ENCODE measurements at regions not wholly inside any gene's neighbourhood (a gene's known extent, or its start where the extent isn't known, plus 50 kb on each side); places are given as distances from the start of the nearest gene placed in this dataset.
A peak's percentile ranks its signal among the peaks of the same experiment; 100 is the strongest.
"Not testable (repeated sequence)": the region's sequence is repeated elsewhere in the genome, so short reads cannot be mapped to it uniquely, and the experiment has no call there.

DNA sequence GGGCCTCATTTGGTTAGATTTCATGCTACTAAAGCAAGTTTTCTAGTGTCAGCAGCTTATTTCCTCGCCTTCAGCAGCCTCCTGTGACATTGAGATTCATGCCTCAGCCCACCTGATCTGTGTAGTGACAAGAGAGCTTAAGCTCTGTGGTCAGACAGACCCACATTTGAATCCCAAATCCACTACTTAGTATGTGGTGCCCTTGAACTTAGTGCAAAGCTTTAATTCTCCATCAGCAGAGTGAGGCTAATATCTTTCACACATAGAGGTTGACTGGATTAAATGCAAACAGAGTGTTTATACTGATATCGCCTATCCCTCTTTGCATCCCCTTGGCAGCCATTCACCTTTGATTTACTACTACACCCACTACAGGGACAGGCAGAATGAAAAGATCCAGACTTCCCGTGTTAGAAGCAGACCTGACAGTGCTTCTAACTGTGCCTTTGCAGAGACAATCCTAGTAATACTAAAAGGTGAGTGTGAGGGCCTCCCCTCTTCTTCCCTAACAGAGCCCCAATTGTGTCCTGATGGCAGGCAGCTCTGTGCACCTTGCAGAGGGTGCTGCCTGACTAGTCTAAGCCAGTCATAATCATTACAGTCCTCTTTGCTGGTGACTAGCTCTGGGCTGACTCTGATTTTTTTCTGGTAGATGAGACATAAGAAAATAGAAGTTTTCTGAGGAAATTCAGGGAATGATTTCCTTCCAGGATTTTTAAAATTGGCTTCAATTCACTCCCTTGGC, 264.0 kb downstream of the CTH start:
- no peak for DNase-seq

DNA sequence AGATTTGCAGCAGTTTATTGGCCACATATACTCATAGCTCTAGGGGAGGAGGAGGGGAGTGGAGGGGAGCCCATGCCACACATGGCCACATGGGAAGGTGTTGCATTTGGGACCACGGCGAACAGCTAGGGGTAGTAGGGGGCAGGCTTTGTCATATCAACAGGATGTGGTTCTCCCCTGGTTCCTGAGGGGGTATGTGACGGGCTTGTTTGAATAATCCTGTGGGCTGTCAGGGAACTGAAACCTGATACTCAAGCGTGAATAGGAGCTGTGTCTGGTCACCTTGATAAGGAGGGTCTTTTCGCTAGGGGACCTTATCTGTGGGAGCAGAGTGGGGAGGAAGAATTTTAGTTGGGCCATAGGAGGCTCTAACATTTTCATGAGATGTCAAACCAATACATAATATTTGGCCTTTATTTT, 264.7 kb downstream of the CTH start:
- DNase-seq, result no peak

DNA sequence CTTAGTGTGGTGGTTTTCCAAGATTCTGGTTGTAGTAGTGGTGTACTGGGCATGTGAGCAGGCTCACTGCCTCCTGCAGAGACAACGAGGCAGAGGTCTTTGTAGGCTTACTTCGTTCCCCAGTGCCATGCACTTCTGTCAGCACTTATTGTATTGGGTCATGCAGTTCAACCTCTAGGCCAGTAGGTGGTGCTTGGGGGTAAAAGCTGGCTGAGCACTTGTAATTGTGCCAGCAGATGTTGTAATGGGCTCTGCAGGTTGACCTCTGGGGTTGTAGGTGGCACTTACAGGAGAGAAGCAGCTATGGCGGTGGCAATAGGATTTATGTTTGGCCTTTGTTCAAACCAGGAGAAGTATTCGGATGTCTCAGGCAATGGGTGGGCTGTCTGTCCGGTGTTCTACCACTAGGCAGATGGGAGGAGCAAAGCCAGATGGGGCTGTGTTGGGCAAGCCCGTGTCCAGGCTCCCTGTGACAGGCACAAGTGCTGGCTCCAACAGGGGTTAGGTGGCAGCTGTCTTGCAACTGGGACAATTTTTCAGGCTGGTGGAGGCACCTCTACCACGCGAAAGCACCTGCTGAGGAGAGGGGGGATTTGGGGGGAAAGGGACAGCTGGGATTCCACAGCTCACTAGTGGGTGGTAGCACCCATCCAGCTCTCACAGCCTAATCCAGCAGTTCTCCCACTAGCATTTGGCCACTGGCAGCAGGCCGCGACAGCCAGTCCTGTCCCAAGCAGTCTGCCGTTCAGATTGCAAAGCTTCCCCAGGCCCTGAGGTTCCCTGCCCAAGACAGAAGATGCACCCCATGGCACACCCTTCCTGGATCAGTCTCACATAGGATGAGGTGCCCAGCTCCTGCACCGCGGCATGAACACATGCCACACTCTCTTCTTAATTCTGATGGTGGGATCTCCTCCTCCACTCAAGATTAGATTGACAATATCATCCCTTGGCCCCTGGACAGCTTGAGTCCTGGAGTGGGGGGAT, 274.5 kb downstream of the CTH start:
- DNase-seq, result peak in 1 of 4 experiments; percentile 4

DNA sequence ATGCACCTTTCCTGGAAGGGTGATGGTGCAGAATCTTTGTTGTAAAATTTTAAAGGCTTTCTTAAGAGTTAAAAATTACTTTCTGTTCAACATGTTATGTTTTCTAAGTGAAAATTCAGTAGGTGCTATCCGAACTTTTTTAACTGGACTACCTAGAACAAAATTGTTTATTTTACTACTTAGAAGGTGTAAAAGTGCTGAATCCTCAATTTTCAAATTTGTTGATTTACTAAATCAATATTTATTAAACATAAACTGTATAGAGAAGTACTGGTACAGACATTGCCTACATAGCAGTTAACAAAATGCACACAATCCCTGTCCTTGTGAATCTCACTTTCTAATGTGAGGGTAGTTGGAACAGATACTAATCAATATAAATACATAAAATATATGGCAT, 277.5 kb downstream of the CTH start:
- no peak for DNase-seq

DNA sequence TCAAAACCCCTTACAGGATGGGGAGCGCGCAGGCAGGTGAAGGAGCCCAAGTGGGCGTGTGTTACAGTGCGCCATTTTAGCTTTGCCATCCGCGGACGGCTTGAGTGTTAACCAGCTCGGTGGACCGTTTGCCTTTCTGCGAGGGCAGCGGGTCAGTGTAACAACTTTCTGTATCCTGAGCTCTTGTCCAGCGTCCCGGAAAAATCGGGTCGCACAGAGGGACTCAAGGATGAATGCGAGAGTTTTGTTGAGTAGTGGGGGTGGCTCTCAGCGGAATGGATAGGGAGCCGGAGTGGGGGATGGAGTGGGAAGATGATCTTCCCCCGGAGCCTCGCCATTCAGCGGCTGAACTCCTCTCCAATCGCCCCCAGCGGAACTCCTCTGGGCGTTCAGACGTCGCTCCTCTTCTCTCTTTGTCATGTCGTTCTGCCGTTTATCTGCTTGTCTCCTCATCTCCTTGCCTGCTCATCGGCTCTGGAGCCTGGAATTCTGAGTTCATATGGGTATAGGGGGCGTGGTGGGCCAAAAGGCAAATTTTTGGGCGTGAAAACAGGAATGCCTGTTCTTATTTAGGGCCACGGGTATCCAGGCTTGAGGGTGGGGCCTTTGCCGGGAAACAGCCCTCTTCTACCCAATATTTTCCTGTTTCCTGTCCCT, 295.4 kb downstream of the CTH start:
- DNase-seq, result no peak

DNA sequence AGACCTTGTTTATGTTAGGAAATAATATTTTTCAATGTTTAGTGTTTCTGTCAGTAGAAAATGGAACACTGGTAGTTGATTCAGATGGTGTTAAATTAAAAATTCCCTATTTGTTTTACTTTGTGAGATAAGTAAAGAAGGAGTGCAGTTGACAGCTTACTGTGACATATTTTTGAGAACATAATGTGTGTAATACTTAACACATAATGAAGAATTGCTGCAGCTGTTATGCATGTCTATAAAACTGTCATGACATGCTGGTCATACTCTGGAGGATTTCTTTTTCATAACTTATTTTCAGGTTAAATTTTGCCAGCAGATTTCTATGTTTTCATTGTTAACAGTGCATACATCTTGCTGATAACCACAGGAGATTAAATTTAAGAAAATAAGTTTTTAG, 296.1 kb downstream of the CTH start:
- DNase-seq, result no peak

DNA sequence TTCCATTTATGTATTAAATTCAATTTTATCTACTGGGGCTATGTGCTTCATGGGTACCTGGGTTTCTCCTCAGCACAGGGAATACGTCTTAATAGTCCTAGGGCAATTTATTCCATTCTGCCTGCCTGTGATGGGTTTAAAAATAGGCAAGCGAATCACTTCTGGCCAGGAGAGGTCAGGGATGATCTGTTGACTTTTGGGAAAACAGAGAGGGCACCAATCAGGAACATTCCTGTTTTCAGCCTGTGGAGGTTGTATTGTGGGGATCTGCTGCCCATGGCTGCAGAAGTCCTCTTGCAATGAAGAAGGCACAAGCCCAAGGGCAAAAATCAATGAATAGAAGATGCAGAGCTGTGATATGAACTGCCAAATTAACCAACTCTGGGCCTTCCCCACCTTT, 303.1 kb downstream of the CTH start:
- no peak for DNase-seq

DNA sequence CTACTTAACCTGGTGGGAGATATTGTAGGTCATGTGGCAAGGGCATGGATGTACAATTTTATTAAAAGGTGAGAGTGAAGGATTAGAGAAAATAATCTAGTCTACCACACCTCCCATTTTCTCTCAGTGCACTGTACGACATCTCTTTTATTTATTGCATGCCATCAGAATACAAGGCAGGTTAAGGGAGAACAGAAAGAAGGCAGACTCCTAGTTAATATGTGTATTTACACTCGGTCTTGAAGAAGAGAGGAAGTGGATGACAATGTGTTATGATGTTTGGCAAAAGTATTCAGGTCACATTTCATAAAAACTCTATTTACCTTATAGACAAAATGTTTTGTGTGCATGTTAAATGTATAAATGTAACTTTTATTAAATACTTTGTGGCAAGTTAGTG, 306.1 kb downstream of the CTH start:
- DNase-seq, result no peak

DNA sequence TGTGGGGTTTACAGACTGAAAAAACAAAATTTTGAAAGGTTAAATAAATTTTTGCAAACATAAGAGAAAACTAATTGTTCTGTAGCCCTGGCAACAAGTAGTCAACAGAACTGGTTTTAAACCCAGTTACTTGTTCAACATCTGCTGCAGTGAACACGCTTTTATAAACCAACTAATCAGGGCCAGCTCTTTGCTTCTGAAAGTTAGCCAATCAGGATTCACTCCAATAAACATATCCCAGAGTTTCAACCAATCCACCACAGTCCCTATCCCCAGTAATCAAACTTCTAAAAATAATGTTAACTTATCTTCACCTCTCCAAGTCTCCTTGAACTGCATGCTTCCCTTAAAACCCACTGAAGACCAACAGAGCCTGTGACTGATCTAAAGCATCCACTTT, 306.6 kb downstream of the CTH start:
- no peak for DNase-seq

DNA sequence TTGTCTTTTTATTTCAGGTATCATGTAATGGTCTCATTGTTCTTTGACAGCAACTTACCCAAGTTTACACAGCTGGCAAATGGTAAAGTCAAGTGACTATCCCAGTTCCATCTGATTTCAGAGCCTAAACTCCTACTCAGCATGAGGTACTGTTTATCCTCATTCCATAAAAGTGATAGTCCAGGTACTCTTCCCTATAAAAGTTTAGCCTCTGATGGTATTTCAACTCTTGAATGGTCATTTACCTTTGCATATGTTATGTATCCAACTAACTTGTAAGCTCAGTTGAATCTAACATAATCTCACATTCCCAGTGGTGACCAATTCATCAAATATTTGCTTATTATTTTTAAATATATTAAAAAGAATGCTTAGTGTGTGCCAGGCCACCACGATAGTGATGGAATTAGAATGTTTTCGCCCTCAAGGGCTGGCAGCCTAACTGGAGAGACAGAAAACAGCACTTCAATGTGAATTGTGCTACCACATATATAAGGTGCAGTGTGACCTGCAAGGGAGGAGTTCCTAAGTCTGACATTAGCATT, 307.1 kb downstream of the CTH start:
- no peak for DNase-seq

DNA sequence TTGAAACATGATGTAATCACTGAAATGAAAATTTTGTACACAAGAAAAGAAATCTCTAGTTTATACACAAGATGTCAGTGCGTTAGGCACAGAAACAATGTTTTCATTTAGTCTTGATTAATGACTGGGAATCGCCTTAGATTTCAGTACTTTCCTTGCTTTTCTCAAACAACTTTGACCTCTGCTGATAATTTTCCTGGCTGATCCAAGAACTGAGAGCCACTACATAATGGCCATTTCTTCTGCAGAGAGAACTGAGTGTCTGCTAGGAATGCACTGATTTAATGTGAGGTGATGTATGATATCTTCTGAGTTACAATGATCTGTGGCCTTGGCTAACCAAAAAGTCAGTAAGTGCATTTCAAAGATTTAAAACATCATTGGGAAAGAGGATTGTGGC, 308.1 kb downstream of the CTH start:
- no peak for DNase-seq

DNA sequence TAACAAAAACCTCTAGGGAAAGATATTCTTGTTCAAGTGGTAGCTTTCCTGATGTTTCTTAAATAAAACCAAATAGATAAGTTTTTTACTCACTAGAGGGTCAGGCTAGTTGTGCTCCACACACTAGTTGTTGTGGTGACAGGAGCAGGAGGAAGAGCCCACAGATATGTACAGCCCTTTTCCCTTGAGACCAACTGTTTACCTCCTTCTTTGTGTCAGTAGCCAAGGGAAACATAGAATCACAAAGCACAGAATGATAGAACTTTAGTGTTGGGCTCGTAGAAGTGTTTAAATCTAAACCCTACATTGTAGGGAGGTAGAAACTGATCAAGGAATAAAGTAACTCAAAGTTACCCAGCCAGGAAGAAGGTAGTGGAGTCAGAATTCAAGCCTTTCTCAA, 309.0 kb downstream of the CTH start:
- no peak for DNase-seq

DNA sequence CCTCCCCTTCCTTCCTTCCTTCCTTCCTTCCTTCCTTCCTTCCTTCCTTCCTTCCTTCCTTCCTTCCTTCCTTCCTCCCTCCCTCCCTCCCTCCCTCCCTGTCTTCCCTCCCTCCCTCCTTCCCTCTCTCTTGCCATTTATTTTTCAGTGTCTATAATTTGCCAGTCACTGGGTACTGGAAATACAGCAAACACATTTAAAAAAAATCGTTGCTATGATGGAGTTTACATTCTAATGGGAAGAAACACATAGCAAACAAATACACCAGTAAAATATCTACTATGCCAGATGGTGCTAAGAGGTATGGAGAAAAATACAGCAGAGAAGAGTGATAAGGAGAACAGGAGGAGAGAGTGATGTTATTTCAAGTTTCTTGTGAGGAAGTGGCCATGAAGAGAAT, 309.5 kb downstream of the CTH start:
- no peak for DNase-seq

DNA sequence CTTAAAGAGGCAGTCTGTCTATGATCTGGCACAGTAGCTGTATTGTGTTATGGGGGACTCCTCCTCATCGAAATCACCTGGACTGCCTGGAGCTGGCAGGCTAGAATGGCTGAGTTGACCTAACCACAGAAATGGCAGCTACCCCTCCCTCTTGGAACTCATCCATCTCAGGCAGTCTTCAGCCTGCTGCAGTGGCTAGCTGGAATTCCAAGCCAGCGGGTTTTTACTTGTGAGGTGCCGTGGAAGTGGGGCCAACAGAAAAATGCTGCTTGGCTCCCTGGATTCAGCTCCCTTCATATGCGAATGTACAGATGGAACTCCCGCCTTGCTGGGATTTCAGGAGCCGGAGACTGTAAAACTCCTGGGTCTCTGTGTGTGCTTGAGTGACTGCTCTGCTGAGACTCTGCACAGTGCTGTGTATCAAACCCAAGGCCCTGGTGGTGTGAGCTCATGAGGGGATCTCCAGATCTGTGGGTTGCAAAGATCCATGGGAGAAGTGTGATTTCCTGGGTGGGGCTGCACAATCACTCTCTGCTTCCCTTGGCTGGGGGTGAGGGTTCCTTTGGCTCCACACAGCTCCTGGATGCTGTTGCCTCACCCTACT, 316.9 kb downstream of the CTH start:
- no peak for DNase-seq

DNA sequence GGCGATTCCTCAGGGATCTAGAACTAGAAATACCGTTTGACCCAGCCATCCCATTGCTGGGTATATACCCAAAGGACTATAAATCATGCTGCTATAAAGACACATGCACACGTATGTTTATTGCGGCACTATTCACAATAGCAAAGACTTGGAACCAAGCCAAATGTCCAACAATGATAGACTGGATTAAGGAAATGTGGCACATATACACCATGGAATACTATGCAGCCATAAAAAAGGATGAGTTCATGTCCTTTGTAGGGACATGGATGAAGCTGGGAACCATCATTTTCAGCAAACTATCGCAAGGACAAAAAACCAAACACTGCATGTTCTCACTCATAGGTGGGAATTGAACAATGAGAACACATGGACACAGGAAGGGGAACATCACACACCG, 311.1 kb downstream of the PTGER3 start:
- DNase-seq, result not testable (repeated sequence)

DNA sequence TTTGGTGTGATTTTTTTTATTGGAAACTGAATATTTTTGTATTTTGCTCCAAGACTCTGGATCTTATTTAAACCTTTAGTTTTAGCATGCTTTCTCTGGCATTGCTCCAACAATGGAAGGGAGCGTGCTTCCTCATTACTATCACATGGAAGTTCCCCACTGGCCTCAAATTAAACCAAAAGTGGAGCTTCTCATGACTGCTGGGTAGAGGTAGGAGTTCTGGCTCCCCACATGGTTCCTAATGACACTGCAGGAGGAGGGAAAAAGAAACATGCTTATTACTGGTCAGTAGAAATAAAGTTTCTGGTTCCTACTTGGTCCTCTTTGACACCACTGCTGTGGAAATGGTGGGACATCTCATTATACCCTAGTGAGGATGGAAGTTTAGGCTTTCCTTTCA, 310.5 kb downstream of the PTGER3 start:
- DNase-seq, result no peak

DNA sequence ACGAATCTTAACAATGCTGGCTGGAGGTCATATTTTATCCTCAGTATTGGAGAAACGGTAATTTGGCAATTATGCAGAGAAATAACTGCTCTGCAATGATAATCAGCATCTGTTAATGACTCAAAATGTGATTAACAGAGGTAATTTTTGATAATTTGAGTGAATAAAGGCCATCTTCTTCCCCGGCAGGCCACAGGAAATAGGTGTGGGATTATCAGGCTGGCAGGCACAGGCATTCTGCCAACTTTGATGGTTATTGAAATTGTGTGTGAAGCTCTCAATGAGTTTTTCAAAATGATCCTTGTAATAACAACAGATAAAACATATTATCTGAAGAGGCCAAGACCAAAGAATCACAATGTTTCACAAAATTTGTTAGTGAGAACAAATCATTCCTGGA, 309.0 kb downstream of the PTGER3 start:
- DNase-seq, result no peak

DNA sequence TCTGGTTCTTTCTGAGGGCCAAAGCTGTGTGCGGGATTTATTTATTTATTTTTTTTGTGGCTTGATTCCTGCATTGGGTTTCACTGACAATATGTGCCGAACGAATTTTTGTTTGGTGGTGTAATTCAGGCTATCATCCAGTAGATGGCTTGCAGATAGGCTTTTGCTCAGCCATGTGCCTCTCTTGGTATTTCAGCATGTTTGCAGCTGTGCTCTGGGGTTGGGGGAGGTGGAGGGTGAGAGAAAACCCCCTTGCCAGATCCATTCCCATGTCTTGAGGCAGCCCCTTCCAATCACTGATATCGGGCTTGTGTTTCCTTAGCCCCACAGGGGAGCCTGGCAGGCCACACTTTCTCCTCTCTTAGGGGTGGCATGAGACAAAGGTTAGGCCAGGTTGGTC, 302.4 kb downstream of the PTGER3 start:
- DNase-seq, result no peak

DNA sequence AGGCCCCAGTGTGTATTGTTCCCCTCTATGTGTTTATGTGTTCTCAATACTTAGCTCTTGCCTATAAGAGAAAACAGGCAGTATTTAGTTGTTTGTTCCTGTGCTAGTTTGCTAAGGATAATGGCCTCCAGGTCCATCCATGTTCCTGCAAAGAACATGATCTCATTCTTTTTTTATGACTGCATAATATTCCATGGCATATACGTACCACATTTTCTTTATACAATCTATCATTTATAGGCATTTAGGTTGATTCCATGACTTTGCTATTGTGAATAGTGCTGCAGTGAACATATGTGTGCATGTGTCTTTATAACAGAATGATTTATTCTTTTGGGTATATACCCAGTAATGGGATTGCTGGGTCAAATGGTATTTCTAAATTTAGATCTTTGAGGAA, 301.6 kb downstream of the PTGER3 start:
- not testable (repeated sequence) for DNase-seq

DNA sequence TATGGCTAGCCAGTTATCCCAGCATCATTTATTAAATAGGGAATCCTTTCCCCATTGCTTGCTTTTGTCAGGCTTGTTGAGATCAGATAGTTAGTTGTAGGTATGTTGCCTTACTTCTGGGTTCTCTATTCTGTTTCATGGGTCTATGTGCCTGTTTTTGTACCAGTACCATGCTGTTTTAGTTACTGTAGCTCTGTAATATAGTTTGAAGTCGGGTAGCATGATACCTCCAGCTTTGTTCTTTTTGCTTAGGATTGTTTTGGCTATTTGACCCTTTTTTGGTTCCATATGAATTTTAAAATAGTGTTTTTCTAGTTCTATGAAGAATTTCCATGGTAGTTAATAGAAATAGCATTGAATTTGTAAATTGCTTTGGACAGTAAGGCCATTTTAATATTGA, 300.5 kb downstream of the PTGER3 start:
- DNase-seq, result not testable (repeated sequence)

DNA sequence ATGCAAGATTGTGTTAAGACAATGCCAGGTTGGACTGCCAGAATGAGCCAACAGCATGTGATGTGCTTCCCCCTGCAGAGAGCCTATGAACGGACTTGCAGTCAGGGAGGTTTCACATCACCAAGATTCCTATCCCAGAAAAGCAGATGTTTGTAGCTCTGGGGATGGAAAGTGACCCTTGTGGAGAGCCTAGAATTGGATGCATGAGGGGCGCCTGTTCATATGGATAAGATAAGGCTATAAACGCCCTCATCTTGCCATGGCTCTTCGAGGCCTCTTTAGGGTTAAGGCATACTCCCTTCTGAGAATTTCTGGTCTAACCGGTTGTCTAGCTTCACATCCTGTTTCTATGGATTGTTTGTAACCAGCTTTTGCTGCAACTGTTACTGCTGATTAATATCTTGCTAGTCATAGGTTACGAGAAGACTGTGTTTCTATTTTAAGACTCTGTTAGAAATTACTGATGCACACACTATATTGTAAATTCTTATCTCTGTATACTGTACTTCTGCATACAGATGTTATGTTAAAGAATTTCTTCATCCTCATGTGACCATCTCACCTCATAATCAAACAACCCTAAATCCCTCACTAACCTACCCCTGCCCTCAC, 295.8 kb downstream of the PTGER3 start:
- not testable (repeated sequence) for DNase-seq

DNA sequence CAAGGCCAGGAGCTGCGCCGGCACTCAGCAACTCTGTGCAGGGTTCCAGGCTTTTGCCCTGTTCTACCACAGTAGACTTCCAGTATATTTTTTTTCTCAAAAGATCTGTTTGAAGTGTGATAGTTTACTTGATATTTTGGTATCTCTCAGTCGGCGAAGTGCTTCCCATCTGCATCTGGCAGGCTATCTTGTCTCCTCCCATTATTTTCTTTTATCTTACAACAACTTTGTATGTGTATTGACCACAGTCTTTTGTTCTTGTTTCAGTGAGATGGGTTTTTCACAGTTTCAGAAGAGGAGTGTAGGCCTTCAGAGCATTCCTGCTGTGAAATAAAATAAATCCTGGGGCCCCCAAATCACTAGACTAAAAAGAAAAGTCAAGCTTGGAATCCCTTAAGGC, 292.9 kb downstream of the PTGER3 start:
- DNase-seq, result no peak
